ENCODE measurements at regions not wholly inside any gene's neighbourhood (a gene's known extent, or its start where the extent isn't known, plus 50 kb on each side); places are given as distances from the start of the nearest gene placed in this dataset.
A peak's percentile ranks its signal among the peaks of the same experiment; 100 is the strongest.

GRCh38 chr18:77635451-77635850 is 385.8 kb downstream of the GALR1 start:
- no peaks in the 10 kb centered on the region for H3K79me1 ChIP-seq (replicated peaks; ENCODE audit: low read length, poor library complexity, severe bottlenecking)
- no peak overlapping the region for H2BK120ac ChIP-seq (ENCODE audit: low read depth, low read length)

GRCh38 chr18:77635858-77636257 is 386.2 kb downstream of the GALR1 start:
- Histone ChIP-seq H3K36me3 (ENCODE audit: control insufficient read depth in 1 of 2, insufficient read depth in 2 of 2, low read depth in 1 of 2, low read length in 2 of 2) (no peaks in the 10 kb centered on the region), H3K14ac (ENCODE audit: low read length in 2 of 2) (no peak overlapping the region)

More at GRCh38 chr18:77635451-77635850, 385.8 kb downstream of the GALR1 start:
- no peak overlapping the region for H2BK12ac ChIP-seq (ENCODE audit: low read length in 2 of 2)
- H3K9ac ChIP-seq (ENCODE audit: low read length): peak overlapping the region; percentile 70
- no peak for DNase-seq
- H3K36me3 ChIP-seq (ENCODE audit: control insufficient read depth in 1 of 2, insufficient read depth in 2 of 2, low read depth in 1 of 2, low read length in 2 of 2): no peaks in the 10 kb centered on the region
- H3K4ac ChIP-seq (ENCODE audit: low read depth in 1 of 2, low read length in 2 of 2): no peak overlapping the region
- H3K23ac ChIP-seq (ENCODE audit: low read length in 2 of 2): no peak overlapping the region
- no peak overlapping the region for H2AFZ ChIP-seq (ENCODE audit: low read depth, low read length)
- no peaks in the 10 kb centered on the region for H3K9me3 ChIP-seq (ENCODE audit: control insufficient read depth, low read length)
- no peak overlapping the region for H3K14ac ChIP-seq (ENCODE audit: low read length in 2 of 2)
- H4K91ac ChIP-seq (ENCODE audit: low read length): no peak overlapping the region
- no peak overlapping the region for H4K8ac ChIP-seq (ENCODE audit: low read length)
- H3K4me1 ChIP-seq (ENCODE audit: control insufficient read depth, insufficient read depth, low read depth, low read length): no peaks in the 10 kb centered on the region
- no peak overlapping the region for H2AK5ac ChIP-seq (ENCODE audit: low read length, severe bottlenecking)
- H3K27me3 ChIP-seq (ENCODE audit: control insufficient read depth in 1 of 2, insufficient read depth in 1 of 2, low read length in 2 of 2): no peaks in the 10 kb centered on the region
- H2BK5ac ChIP-seq (ENCODE audit: low read depth, low read length, poor library complexity, severe bottlenecking): no peak overlapping the region
- no peak overlapping the region for H2BK15ac ChIP-seq (ENCODE audit: low read depth, poor library complexity, severe bottlenecking)
- no peak overlapping the region for H3K27ac ChIP-seq (ENCODE audit: low read length, poor library complexity, severe bottlenecking)
- H3K4me2 ChIP-seq (ENCODE audit: low read length, poor library complexity, severe bottlenecking): no peak overlapping the region
- 88% methylated on average over 8 of the region's 9 CpGs for WGBS
- H3K4me3 ChIP-seq (ENCODE audit: insufficient read depth in 1 of 2, low read depth in 1 of 2, low read length in 2 of 2): peak overlapping the region in 1 of 2 experiments; percentile 50
- H3K18ac ChIP-seq (ENCODE audit: low read depth in 1 of 2, low read length in 2 of 2): no peak overlapping the region

DNA sequence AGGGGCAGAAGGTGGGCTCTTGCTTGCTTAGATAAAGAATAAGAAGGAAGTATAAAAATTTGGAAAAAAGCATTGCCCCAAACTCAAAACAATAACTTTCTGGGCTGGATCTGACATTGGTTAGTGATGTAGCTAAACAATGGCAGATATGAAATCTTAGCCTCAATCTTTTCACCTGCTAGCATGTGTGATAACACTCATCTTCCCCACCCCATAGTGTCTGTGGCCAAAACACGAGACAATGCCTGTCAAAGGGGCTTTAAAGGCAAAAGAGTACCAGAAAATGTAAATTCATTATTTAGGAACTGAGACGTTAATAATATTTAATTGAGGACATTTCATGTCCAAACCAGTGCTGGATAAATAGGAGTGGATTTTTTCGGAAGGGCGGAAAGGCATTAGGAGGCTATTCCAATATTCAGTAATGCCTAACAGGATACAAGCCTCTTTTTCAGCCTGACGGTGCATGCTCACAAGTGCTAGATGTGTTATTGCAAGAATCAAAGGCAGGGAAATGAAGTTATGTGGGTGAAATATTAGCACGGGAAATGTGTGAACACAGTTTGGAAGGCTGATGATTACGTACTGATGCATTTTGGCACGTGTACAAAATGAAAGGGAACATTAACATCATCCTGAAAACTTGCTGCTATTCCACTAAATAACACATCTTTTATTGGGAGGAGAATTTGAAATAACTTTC is 395.7 kb downstream of the GALR1 start:
- Histone ChIP-seq H2AK5ac (ENCODE audit: low read length, severe bottlenecking) (no peak overlapping the region), H2BK15ac (ENCODE audit: low read depth, poor library complexity, severe bottlenecking) (no peak overlapping the region), H3K4ac (ENCODE audit: low read depth in 1 of 2, low read length in 2 of 2) (no peak overlapping the region), H3K27ac (ENCODE audit: low read length, poor library complexity, severe bottlenecking) (no peak overlapping the region), H4K91ac (ENCODE audit: low read length) (no peak overlapping the region), H2BK120ac (ENCODE audit: low read depth, low read length) (no peak overlapping the region), H3K4me3 (ENCODE audit: insufficient read depth in 1 of 2, low read depth in 1 of 2, low read length in 2 of 2) (no peak overlapping the region), H3K79me1 (replicated peaks; ENCODE audit: low read length, poor library complexity, severe bottlenecking) (no peaks in the 10 kb centered on the region), H3K4me1 (ENCODE audit: control insufficient read depth, insufficient read depth, low read depth, low read length) (no peaks in the 10 kb centered on the region), H3K9me3 (ENCODE audit: control insufficient read depth, low read length) (no peaks in the 10 kb centered on the region), H3K36me3 (ENCODE audit: control insufficient read depth in 1 of 2, insufficient read depth in 2 of 2, low read depth in 1 of 2, low read length in 2 of 2) (no peaks in the 10 kb centered on the region), H2BK12ac (ENCODE audit: low read length in 2 of 2) (no peak overlapping the region), H3K14ac (ENCODE audit: low read length in 2 of 2) (no peak overlapping the region), H2AFZ (ENCODE audit: low read depth, low read length) (no peak overlapping the region), H4K8ac (ENCODE audit: low read length) (no peak overlapping the region), H3K4me2 (ENCODE audit: low read length, poor library complexity, severe bottlenecking) (no peak overlapping the region), H3K9ac (ENCODE audit: low read length) (no peak overlapping the region), H3K27me3 (ENCODE audit: control insufficient read depth in 1 of 2, insufficient read depth in 1 of 2, low read length in 2 of 2) (peaks cover 0 to 7% of the 10 kb centered on the region in 2 experiments), H3K23ac (ENCODE audit: low read length in 2 of 2) (no peak overlapping the region), H3K18ac (ENCODE audit: low read depth in 1 of 2, low read length in 2 of 2) (no peak overlapping the region), H2BK5ac (ENCODE audit: low read depth, low read length, poor library complexity, severe bottlenecking) (no peak overlapping the region)
- 80% methylated on average over 4 of the region's 8 CpGs for WGBS
- DNase-seq: no peak

More at GRCh38 chr18:77635858-77636257, 386.2 kb downstream of the GALR1 start:
- peak overlapping the region; percentile 70 for H3K9ac ChIP-seq (ENCODE audit: low read length)
- peak overlapping the region in 1 of 2 experiments; percentile 50 for H3K4me3 ChIP-seq (ENCODE audit: insufficient read depth in 1 of 2, low read depth in 1 of 2, low read length in 2 of 2)
- no peak overlapping the region for H4K8ac ChIP-seq (ENCODE audit: low read length)
- no peak overlapping the region for H2BK120ac ChIP-seq (ENCODE audit: low read depth, low read length)
- no peak overlapping the region for H2BK12ac ChIP-seq (ENCODE audit: low read length in 2 of 2)
- H2BK15ac ChIP-seq (ENCODE audit: low read depth, poor library complexity, severe bottlenecking): no peak overlapping the region
- no peak overlapping the region for H3K27ac ChIP-seq (ENCODE audit: low read length, poor library complexity, severe bottlenecking)
- no peak overlapping the region for H3K23ac ChIP-seq (ENCODE audit: low read length in 2 of 2)
- H2AFZ ChIP-seq (ENCODE audit: low read depth, low read length): no peak overlapping the region
- no peak overlapping the region for H3K18ac ChIP-seq (ENCODE audit: low read depth in 1 of 2, low read length in 2 of 2)
- H3K9me3 ChIP-seq (ENCODE audit: control insufficient read depth, low read length): no peaks in the 10 kb centered on the region
- H2BK5ac ChIP-seq (ENCODE audit: low read depth, low read length, poor library complexity, severe bottlenecking): no peak overlapping the region
- H3K4me2 ChIP-seq (ENCODE audit: low read length, poor library complexity, severe bottlenecking): no peak overlapping the region
- H3K27me3 ChIP-seq (ENCODE audit: control insufficient read depth in 1 of 2, insufficient read depth in 1 of 2, low read length in 2 of 2): no peaks in the 10 kb centered on the region
- no peaks in the 10 kb centered on the region for H3K4me1 ChIP-seq (ENCODE audit: control insufficient read depth, insufficient read depth, low read depth, low read length)
- no peak overlapping the region for H4K91ac ChIP-seq (ENCODE audit: low read length)
- no peaks in the 10 kb centered on the region for H3K79me1 ChIP-seq (replicated peaks; ENCODE audit: low read length, poor library complexity, severe bottlenecking)
- no peak overlapping the region for H2AK5ac ChIP-seq (ENCODE audit: low read length, severe bottlenecking)
- WGBS: 60% methylated on average over 6 of the region's 6 CpGs
- no peak overlapping the region for H3K4ac ChIP-seq (ENCODE audit: low read depth in 1 of 2, low read length in 2 of 2)
- no peak for DNase-seq

DNA sequence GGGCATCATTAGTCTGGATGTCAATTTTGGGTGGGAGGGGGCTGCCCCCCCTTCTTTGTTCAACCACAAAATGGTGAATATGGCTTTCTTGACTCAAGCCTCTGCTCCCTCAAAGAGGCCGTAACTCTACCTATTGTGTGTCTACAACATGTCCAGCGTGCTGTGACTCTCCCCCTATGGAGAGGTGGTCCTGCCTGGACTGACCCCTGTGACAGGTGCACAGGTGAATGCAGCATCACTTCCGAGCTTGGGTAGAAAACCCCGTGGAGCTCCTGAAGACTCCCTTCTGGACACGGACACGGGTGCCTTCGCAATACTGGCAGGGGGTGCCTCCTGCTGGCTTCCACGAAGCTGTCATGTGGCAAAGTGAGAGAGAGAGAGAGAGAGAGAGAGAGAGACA is 397.8 kb downstream of the GALR1 start:
- H4K91ac ChIP-seq (ENCODE audit: low read length): no peak overlapping the region
- no peak overlapping the region for H3K4me3 ChIP-seq (ENCODE audit: insufficient read depth in 1 of 2, low read depth in 1 of 2, low read length in 2 of 2)
- H3K36me3 ChIP-seq (ENCODE audit: control insufficient read depth in 1 of 2, insufficient read depth in 2 of 2, low read depth in 1 of 2, low read length in 2 of 2): no peaks in the 10 kb centered on the region
- H3K27ac ChIP-seq (ENCODE audit: low read length, poor library complexity, severe bottlenecking): no peak overlapping the region
- 54% methylated on average over 8 of the region's 8 CpGs for WGBS
- DNase-seq: no peak
- H3K4me1 ChIP-seq (ENCODE audit: control insufficient read depth, insufficient read depth, low read depth, low read length): peaks cover 2% of the 10 kb centered on the region
- no peak overlapping the region for H3K18ac ChIP-seq (ENCODE audit: low read depth in 1 of 2, low read length in 2 of 2)
- no peak overlapping the region for H3K23ac ChIP-seq (ENCODE audit: low read length in 2 of 2)
- no peak overlapping the region for H3K4me2 ChIP-seq (ENCODE audit: low read length, poor library complexity, severe bottlenecking)
- H2AK5ac ChIP-seq (ENCODE audit: low read length, severe bottlenecking): no peak overlapping the region
- no peaks in the 10 kb centered on the region for H3K79me1 ChIP-seq (replicated peaks; ENCODE audit: low read length, poor library complexity, severe bottlenecking)
- H2BK12ac ChIP-seq (ENCODE audit: low read length in 2 of 2): no peak overlapping the region
- no peak overlapping the region for H4K8ac ChIP-seq (ENCODE audit: low read length)
- H3K27me3 ChIP-seq (ENCODE audit: control insufficient read depth in 1 of 2, insufficient read depth in 1 of 2, low read length in 2 of 2): peaks cover 0 to 9% of the 10 kb centered on the region in 2 experiments
- no peak overlapping the region for H3K4ac ChIP-seq (ENCODE audit: low read depth in 1 of 2, low read length in 2 of 2)
- no peak overlapping the region for H2BK15ac ChIP-seq (ENCODE audit: low read depth, poor library complexity, severe bottlenecking)
- H2BK120ac ChIP-seq (ENCODE audit: low read depth, low read length): no peak overlapping the region
- H3K14ac ChIP-seq (ENCODE audit: low read length in 2 of 2): no peak overlapping the region
- H2AFZ ChIP-seq (ENCODE audit: low read depth, low read length): no peak overlapping the region
- no peak overlapping the region for H3K9ac ChIP-seq (ENCODE audit: low read length)
- no peak overlapping the region for H2BK5ac ChIP-seq (ENCODE audit: low read depth, low read length, poor library complexity, severe bottlenecking)
- no peaks in the 10 kb centered on the region for H3K9me3 ChIP-seq (ENCODE audit: control insufficient read depth, low read length)

Measured in mesenchymal stem cell (in vitro differentiated cells and primary cell).